COLO668 (cell line): ENCODE measurements at regions not wholly inside any gene's neighbourhood (a gene's known extent, or its start where the extent isn't known, plus 50 kb on each side); places are given as distances from the start of the nearest gene placed in this dataset.
"Not testable (repeated sequence)": the region's sequence is repeated elsewhere in the genome, so short reads cannot be mapped to it uniquely, and the experiment has no call there.

Experiments used
- DNase-seq: peaks from one replicate; lab custom pipeline; 2025; ENCODE audit not compliant: unreplicated experiment; lab: John Stamatoyannopoulos, UW

GRCh38 chr15:66635006-66635405, 67.0 kb upstream of the SMAD6 start:
- no peak for DNase-seq

GRCh38 chr15:66635817-66636216, 66.2 kb upstream of the SMAD6 start:
- no peak for DNase-seq

GRCh38 chr15:66637044-66637443, 65.0 kb upstream of the SMAD6 start:
- not testable (repeated sequence) for DNase-seq

DNA sequence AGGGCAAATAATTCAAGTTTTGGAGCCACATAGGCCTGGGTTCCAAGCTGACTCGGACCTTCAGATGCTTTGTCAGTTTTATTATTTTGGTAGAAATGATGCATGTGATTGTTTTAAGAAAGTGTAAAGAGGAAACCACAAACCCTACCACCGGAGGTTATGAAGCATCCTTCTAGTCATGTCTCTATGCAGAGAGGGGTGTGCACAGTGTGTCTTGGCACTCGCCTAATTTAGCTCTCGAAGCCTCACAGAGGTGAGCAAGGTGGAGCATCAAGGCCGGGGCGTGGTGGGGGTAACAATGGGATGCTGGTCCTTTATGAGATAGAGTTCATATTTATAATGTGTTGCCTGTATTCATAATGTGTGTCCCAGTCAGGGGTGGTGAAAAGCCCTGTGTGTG, 63.7 kb upstream of the SMAD6 start:
- no peak for DNase-seq

- no peak for DNase-seq
These were observed 60.3 kb upstream of the SMAD6 start for GRCh38 chr15:66641485-66642315.

- DNase-seq, result no peak
These were observed 59.5 kb upstream of the SMAD6 start for GRCh38 chr15:66642514-66642913.

- DNase-seq, result no peak
These were observed 59.0 kb upstream of the SMAD6 start for GRCh38 chr15:66643033-66643432.

- DNase-seq, result no peak
These were observed 57.8 kb upstream of the SMAD6 start for GRCh38 chr15:66644000-66644787.

GRCh38 chr15:66644869-66645268, 57.2 kb upstream of the SMAD6 start:
- no peak for DNase-seq

- no peak for DNase-seq
These were observed 55.7 kb upstream of the SMAD6 start for GRCh38 chr15:66646308-66646707.

GRCh38 chr15:66646799-66647198, 55.2 kb upstream of the SMAD6 start:
- no peak for DNase-seq

DNA sequence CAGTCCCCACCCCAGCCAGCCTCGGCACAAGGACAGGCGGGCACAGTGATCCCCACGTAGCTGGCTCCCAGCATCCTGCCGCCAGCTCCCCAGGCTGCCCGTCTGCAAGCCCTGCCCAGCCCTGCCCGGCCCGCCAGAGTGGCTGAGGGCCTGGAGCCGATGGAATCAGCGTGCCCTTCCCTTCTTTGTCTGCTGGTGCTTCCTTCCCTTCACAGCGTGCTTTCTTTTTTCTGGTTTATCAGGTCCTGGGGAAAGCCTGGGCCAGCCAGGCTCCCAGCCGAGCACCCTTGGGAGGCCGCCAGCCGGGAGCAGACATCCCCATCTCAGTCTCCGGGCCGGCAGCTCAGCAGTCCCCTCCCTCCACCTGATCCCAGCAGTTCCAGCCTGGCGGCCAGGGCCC, 54.7 kb upstream of the SMAD6 start:
- no peak for DNase-seq

- no peak for DNase-seq
These were observed 53.4 kb upstream of the SMAD6 start for GRCh38 chr15:66648588-66648987.

DNA sequence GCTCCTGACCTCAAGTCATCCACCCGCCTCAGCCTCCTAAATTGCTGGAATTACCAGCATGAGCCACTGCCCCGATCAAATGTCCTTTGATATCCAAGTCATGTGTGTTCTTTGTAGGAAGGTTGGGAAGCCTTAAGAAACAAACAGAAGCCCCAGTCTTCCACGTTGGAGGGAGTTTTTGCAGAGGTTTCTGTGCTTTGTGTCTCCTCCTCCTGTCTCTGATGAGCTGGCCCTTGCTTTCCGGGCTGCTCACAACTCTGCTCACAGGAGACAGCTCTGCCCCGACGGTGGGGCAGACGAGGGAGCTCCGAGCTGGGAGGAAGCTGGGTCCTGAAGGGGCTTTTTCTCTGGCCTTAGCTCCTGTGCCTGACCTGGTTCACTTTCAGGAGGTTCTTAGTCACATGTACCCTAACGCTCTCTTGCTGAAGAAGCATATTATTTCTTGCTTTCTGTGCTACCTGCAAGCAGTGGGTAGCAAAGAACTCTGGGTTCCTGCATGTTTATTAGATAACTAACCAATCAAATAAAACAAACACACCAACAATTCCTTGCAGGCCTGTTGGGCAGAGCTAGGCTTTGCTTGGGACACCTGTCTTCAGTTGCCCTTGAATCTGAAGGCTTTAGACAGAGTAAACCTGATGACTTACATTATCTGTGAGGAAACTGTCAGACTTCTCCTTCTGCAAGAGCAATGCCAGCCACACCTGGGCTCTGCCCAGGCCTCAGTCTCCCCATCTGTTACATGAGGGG, 52.6 kb upstream of the SMAD6 start:
- no peak for DNase-seq

GRCh38 chr15:66650433-66650832, 51.6 kb upstream of the SMAD6 start:
- DNase-seq, result no peak

DNA sequence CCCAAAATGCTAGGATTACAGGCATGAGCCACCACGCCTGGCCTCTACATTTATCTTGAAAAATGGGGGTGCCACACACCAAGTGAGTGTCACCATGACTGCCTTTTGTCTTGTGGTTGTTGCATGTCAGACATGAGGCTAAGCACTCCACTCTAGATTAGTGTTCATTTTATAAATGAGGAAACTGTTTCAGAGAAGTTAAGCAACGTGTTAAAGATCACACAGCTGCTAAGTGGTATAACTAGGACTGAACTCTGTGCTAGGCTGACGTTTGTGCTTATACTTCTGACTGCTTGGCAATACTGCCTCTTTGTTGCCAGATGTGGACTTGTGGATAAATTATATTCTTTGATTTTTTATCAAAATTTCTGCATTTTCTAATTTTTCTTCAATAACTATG, 50.8 kb upstream of the SMAD6 start:
- DNase-seq, result no peak

GRCh38 chr15:66651913-66652642, 50.0 kb upstream of the SMAD6 start:
- no peak for DNase-seq
